ENCODE measurements at regions not wholly inside any gene's neighbourhood (a gene's known extent, or its start where the extent isn't known, plus 50 kb on each side); places are given as distances from the start of the nearest gene placed in this dataset.

DNA sequence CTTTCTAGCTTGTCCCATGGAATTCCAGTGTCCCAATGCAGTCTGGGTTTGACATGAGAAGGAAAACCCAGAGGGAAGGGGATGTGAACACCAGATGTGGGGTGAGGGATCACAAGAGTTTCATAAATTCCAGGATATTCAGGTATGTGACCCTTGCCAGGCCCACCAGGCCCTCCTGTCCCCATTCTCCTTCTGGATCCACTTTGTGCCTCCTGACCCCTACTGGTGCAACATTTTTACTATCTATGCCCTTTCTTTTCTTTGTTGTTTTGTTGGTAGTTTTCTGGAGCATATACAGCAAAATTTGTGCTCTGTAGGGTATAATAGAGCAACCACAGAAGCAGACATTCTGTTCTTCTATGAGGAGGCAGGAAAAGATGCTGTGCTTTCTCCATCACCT lies 597.0 kb upstream of the GRAMD2B start:
- no peak for TF ChIP-seq JUND (IDR thresholded peaks at IDR 0.05; ENCODE audit: low read depth)
- DNase-seq (ENCODE audit: low read depth in 1 of 2, low spot score in 1 of 2): no peak
- in situ Hi-C loops (cut with HindIII; ENCODE audit: low pct_unique_long_range_greater_than_20kb, low sequenced_read_pairs): no loop called here

- in situ Hi-C loops (cut with HindIII; ENCODE audit: low pct_unique_long_range_greater_than_20kb, low sequenced_read_pairs): no loop called here
- TF ChIP-seq JUND (IDR thresholded peaks at IDR 0.05; ENCODE audit: low read depth): no peak
- no peak for DNase-seq (ENCODE audit: low read depth in 1 of 2, low spot score in 1 of 2)
Measured at GRCh38 chr5:125829349-125829748, 593.9 kb upstream of the GRAMD2B start.

DNA sequence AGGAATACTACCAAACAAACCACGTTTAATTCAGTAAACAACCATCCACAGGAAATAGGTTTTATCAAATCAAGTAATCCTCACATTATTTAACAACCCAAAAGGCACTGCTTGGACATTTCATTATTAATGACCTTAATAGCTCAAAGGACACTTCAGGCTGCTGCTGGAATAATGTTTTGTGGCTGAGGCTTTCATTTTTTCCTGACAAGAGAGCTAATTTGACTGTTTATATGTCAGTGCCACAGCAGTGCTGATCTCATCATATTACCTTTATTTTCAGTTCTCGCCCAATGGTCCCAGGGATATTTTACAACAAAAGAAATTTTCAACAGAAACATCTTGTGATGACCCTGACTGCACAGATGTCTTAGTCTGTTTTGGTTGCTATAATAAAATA lies 589.8 kb upstream of the GRAMD2B start:
- in situ Hi-C loops (cut with HindIII; ENCODE audit: low pct_unique_long_range_greater_than_20kb, low sequenced_read_pairs): no loop called here
- no peak for TF ChIP-seq JUND (IDR thresholded peaks at IDR 0.05; ENCODE audit: low read depth)
- no peak for DNase-seq (ENCODE audit: low read depth in 1 of 2, low spot score in 1 of 2)

DNA sequence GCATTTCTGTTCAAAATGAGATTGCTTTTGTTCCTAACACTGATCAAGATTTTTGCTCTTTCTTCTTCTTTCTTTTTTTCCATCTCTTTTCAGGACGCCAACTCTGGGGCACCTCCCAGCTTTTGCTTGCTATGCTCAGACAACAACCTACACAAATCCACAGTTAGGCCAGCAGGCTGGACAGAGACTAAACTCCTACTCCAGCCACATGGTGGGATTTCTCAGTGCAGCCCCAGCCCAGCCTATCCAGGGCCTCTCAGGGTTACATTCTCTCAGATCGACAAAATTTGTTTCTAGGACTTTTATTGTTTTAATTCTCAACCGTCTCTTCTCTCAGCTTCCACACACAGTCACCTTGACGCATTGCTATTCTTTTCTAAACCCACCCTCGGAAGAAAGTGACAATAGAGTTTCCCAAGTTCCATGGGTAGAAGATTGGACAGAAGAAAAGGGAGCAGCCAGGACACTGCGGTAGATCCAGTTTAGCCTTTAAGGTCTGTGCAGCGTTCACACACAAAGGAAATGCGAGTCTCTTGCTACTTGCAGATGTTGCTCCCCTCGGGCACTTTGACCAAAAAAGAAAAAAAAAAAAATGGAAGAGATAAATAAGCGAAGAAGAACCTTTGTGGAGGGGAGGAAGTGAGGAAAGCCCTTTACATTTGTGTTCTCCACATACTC lies 588.6 kb upstream of the GRAMD2B start:
- DNase-seq (ENCODE audit: low read depth in 1 of 2, low spot score in 1 of 2): no peak
- in situ Hi-C loops (cut with HindIII; ENCODE audit: low pct_unique_long_range_greater_than_20kb, low sequenced_read_pairs): no loop called here
- TF ChIP-seq JUND (IDR thresholded peaks at IDR 0.05; ENCODE audit: low read depth): no peak

- in situ Hi-C loops (cut with HindIII; ENCODE audit: low pct_unique_long_range_greater_than_20kb, low sequenced_read_pairs): no loop called here
- TF ChIP-seq JUND (IDR thresholded peaks at IDR 0.05; ENCODE audit: low read depth): no peak
- DNase-seq (ENCODE audit: low read depth in 1 of 2, low spot score in 1 of 2): peak; percentile 24 to 71
Measured at GRCh38 chr5:125835293-125836172, 587.7 kb upstream of the GRAMD2B start.

DNA sequence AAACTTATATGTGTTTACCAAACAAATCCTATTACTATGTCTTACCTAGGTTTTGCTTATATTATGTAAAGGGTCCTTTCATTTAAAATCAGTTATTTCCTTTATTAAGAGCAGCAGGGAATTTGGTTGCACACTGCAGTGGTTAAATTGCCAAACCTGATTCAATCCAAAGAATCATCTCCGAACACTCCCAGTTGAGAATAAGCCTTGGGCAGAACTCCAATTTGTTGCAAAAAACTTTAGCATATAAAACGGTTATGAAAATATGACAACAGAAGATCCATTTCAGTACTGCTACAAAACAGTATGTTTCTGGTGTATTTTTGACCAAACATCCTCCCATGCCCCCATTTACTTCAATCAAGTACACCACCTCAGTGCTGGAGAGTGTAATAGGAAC lies 587.0 kb upstream of the GRAMD2B start:
- TF ChIP-seq JUND (IDR thresholded peaks at IDR 0.05; ENCODE audit: low read depth): no peak
- in situ Hi-C loops (cut with HindIII; ENCODE audit: low pct_unique_long_range_greater_than_20kb, low sequenced_read_pairs): no loop called here

GRCh38 chr5:125837866-125838265 lies 585.3 kb upstream of the GRAMD2B start:
- TF ChIP-seq JUND (IDR thresholded peaks at IDR 0.05; ENCODE audit: low read depth): no peak
- no peak for DNase-seq (ENCODE audit: low read depth in 1 of 2, low spot score in 1 of 2)
- in situ Hi-C loops (cut with HindIII; ENCODE audit: low pct_unique_long_range_greater_than_20kb, low sequenced_read_pairs): no loop called here

More for the DNA sequence above, 587.0 kb upstream of the GRAMD2B start:
- DNase-seq (ENCODE audit: low read depth in 1 of 2, low spot score in 1 of 2): no peak

- no peak for DNase-seq (ENCODE audit: low read depth in 1 of 2, low spot score in 1 of 2)
- in situ Hi-C loops (cut with HindIII; ENCODE audit: low pct_unique_long_range_greater_than_20kb, low sequenced_read_pairs): no loop called here
- no peak for TF ChIP-seq JUND (IDR thresholded peaks at IDR 0.05; ENCODE audit: low read depth)
Measured at GRCh38 chr5:125847561-125847960, 575.6 kb upstream of the GRAMD2B start.

- in situ Hi-C loops (cut with HindIII; ENCODE audit: low pct_unique_long_range_greater_than_20kb, low sequenced_read_pairs): no loop called here
- no peak for DNase-seq (ENCODE audit: low read depth in 1 of 2, low spot score in 1 of 2)
- TF ChIP-seq JUND (IDR thresholded peaks at IDR 0.05; ENCODE audit: low read depth): no peak
Measured at GRCh38 chr5:125848751-125849150, 574.5 kb upstream of the GRAMD2B start.

DNA sequence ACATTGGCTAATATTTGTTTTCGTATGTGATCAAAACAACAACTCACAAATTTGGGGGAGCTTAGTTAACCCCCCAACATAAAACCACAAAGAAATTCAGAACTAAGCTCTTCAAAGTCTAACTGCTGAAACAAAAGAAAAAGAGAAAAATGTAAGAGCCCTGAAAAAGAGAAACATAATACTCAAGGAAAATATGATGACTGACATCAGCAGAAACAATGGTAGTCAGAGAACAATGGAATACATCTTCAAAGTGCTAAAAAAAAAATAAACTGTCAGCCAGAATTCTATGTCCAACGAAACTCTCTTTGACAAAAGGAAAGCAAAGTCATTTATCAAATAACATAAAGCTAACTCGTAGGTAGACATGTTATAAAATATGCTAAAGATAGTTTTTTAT lies 566.3 kb upstream of the GRAMD2B start:
- in situ Hi-C loops (cut with HindIII; ENCODE audit: low pct_unique_long_range_greater_than_20kb, low sequenced_read_pairs): no loop called here
- TF ChIP-seq JUND (IDR thresholded peaks at IDR 0.05; ENCODE audit: low read depth): no peak
- no peak for DNase-seq (ENCODE audit: low read depth in 1 of 2, low spot score in 1 of 2)

GRCh38 chr5:125863579-125863978 lies 559.6 kb upstream of the GRAMD2B start:
- in situ Hi-C loops (cut with HindIII; ENCODE audit: low pct_unique_long_range_greater_than_20kb, low sequenced_read_pairs): no loop called here

DNA sequence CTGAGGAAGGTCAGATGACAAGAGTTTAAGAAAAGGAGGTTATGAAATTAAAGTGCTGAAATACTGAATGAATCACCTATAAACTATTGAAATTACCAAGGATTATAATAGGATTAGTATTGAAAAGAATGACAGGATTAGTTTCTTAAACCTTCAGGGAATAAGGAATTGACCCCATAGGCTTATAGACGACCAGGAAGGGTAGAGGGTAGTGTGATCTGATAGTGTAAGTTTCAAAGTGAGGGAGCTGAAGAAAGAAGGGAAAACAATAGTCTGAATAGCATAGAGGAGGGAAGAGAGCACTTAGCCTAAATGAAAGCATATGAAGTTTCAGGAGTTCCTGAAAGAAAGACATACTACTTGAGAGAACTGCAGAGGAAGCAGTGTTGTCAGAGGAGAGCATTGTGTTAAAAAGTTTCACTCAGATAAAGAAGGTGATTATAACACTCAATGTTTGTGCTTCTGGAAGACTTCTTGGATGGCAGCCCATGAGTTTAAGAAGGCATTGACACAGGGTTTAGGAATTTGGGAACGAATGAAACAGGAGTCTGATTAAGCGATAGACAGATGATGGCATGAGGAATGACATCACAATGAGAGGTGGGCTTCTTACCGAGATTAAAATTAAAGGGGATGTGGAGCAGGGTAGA lies 557.9 kb upstream of the GRAMD2B start:
- no peak for DNase-seq (ENCODE audit: low read depth in 1 of 2, low spot score in 1 of 2)
- TF ChIP-seq JUND (IDR thresholded peaks at IDR 0.05; ENCODE audit: low read depth): no peak
- in situ Hi-C loops (cut with HindIII; ENCODE audit: low pct_unique_long_range_greater_than_20kb, low sequenced_read_pairs): no loop called here

More at GRCh38 chr5:125863579-125863978, 559.6 kb upstream of the GRAMD2B start:
- TF ChIP-seq JUND (IDR thresholded peaks at IDR 0.05; ENCODE audit: low read depth): no peak
- no peak for DNase-seq (ENCODE audit: low read depth in 1 of 2, low spot score in 1 of 2)

- no peak for TF ChIP-seq JUND (IDR thresholded peaks at IDR 0.05; ENCODE audit: low read depth)
- DNase-seq (ENCODE audit: low read depth in 1 of 2, low spot score in 1 of 2): no peak
- in situ Hi-C loops (cut with HindIII; ENCODE audit: low pct_unique_long_range_greater_than_20kb, low sequenced_read_pairs): no loop called here
Measured at GRCh38 chr5:125868036-125868435, 555.2 kb upstream of the GRAMD2B start.
